ENCODE measurements at regions not wholly inside any gene's neighbourhood (a gene's known extent, or its start where the extent isn't known, plus 50 kb on each side); places are given as distances from the start of the nearest gene placed in this dataset.

DNA sequence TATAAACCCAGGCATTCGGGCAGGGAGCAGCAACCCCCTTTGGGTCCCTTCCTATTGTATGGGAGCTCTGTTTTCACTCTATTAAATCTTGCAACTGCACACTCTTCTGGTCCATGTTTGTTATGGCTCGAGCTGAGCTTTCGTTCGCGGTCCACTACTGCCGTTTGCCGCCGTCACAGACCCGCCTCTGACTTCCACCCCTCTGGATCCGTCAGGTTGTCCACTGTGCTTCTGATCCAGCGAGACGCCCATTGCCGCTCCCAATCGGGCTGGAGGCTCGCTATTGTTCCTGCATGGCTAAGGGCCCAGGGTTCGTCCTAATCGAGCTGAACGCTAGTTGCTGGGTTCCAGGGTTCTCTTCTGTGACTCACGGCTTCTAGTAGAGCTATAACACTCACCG lies 111.3 kb downstream of the TMEM170B start:
- Histone ChIP-seq H4K20me1 (ENCODE audit: insufficient read depth) (no peaks in the 10 kb centered on the region), H3K4me1 (ENCODE audit: control insufficient read depth in 1 of 2, insufficient read depth in 2 of 2, low read length in 2 of 2) (peaks cover 3 to 11% of the 10 kb centered on the region in 2 experiments; a peak in 3 of 4 replicates), H3K9ac (ENCODE audit: low read length) (no peak overlapping the region), H2AFZ (ENCODE audit: low read depth, low read length, poor library complexity, severe bottlenecking) (no peak overlapping the region), H3K79me2 (ENCODE audit: insufficient read depth, low read length) (no peaks in the 10 kb centered on the region), H3K4me2 (ENCODE audit: low read length) (no peak overlapping the region), H3K27me3 (ENCODE audit: insufficient read depth, low read length) (no peaks in the 10 kb centered on the region), H3K27ac (ENCODE audit: low read depth, low read length) (no peak overlapping the region), H3K9me3 (ENCODE audit: control insufficient read depth in 1 of 2, insufficient read depth in 1 of 2, low read depth in 1 of 2, low read length in 2 of 2) (no peaks in the 10 kb centered on the region), H3K36me3 (ENCODE audit: control insufficient read depth in 1 of 2, insufficient read depth in 2 of 2, low read length in 2 of 2) (no peaks in the 10 kb centered on the region), H3K9me2 (ENCODE audit: insufficient read depth) (no peaks in the 10 kb centered on the region), H3K4me3 (replicated peaks in 1 of 2; ENCODE audit: low read depth in 1 of 2, low read length in 2 of 2) (no peak overlapping the region)
- intact Hi-C loops (cut with micrococcal nuclease): no loop called here
- DNase-seq (ENCODE audit: low read depth, low spot score): no peak
- BruUV-seq (replicated peaks): no TSS peak
- no peak for ATAC-seq
- ChIA-PET RAD21 (ENCODE audit: low non-redundant PET in 1 of 2, low total read pairs in 2 of 2, uncharacterized antibody in 2 of 2, unreplicated experiment in 2 of 2) (no interaction called here), CTCF (no interaction called here), POLR2A (no interaction called here)
- TF ChIP-seq EGR1 (IDR thresholded peaks at IDR 0.05; ENCODE audit: low read depth) (no peak), CBX3 (IDR thresholded peaks at IDR 0.05; ENCODE audit: low read depth) (no peak), ELF1 (IDR thresholded peaks at IDR 0.05; ENCODE audit: borderline replicate concordance, low read depth) (no peak), EZH2 (IDR thresholded peaks at IDR 0.05) (no peak), EZH2phosphoT487 (IDR thresholded peaks at IDR 0.05; ENCODE audit: borderline replicate concordance) (no peak), JUND (IDR thresholded peaks at IDR 0.05) (no peak), SIN3A (IDR thresholded peaks at IDR 0.05; ENCODE audit: low read depth) (no peak)
- TF ChIP-seq, protein P1, sequence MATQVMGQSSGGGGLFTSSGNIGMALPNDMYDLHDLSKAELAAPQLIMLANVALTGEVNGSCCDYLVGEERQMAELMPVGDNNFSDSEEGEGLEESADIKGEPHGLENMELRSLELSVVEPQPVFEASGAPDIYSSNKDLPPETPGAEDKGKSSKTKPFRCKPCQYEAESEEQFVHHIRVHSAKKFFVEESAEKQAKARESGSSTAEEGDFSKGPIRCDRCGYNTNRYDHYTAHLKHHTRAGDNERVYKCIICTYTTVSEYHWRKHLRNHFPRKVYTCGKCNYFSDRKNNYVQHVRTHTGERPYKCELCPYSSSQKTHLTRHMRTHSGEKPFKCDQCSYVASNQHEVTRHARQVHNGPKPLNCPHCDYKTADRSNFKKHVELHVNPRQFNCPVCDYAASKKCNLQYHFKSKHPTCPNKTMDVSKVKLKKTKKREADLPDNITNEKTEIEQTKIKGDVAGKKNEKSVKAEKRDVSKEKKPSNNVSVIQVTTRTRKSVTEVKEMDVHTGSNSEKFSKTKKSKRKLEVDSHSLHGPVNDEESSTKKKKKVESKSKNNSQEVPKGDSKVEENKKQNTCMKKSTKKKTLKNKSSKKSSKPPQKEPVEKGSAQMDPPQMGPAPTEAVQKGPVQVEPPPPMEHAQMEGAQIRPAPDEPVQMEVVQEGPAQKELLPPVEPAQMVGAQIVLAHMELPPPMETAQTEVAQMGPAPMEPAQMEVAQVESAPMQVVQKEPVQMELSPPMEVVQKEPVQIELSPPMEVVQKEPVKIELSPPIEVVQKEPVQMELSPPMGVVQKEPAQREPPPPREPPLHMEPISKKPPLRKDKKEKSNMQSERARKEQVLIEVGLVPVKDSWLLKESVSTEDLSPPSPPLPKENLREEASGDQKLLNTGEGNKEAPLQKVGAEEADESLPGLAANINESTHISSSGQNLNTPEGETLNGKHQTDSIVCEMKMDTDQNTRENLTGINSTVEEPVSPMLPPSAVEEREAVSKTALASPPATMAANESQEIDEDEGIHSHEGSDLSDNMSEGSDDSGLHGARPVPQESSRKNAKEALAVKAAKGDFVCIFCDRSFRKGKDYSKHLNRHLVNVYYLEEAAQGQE (IDR thresholded peaks at IDR 0.05; ENCODE audit: low read depth): no peak
- TF ChIP-seq, protein P2, sequence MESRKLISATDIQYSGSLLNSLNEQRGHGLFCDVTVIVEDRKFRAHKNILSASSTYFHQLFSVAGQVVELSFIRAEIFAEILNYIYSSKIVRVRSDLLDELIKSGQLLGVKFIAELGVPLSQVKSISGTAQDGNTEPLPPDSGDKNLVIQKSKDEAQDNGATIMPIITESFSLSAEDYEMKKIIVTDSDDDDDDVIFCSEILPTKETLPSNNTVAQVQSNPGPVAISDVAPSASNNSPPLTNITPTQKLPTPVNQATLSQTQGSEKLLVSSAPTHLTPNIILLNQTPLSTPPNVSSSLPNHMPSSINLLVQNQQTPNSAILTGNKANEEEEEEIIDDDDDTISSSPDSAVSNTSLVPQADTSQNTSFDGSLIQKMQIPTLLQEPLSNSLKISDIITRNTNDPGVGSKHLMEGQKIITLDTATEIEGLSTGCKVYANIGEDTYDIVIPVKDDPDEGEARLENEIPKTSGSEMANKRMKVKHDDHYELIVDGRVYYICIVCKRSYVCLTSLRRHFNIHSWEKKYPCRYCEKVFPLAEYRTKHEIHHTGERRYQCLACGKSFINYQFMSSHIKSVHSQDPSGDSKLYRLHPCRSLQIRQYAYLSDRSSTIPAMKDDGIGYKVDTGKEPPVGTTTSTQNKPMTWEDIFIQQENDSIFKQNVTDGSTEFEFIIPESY (IDR thresholded peaks at IDR 0.05; ENCODE audit: extremely low read depth, insufficient replicate concordance, low read length): no peak
- TF ChIP-seq, protein P3, sequence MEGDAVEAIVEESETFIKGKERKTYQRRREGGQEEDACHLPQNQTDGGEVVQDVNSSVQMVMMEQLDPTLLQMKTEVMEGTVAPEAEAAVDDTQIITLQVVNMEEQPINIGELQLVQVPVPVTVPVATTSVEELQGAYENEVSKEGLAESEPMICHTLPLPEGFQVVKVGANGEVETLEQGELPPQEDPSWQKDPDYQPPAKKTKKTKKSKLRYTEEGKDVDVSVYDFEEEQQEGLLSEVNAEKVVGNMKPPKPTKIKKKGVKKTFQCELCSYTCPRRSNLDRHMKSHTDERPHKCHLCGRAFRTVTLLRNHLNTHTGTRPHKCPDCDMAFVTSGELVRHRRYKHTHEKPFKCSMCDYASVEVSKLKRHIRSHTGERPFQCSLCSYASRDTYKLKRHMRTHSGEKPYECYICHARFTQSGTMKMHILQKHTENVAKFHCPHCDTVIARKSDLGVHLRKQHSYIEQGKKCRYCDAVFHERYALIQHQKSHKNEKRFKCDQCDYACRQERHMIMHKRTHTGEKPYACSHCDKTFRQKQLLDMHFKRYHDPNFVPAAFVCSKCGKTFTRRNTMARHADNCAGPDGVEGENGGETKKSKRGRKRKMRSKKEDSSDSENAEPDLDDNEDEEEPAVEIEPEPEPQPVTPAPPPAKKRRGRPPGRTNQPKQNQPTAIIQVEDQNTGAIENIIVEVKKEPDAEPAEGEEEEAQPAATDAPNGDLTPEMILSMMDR (IDR thresholded peaks at IDR 0.05 in 2 of 3, conservative IDR thresholded peaks at IDR 0.05 in 1 of 3; ENCODE audit: borderline replicate concordance in 1 of 3, insufficient read depth in 1 of 3, low read depth in 2 of 3, low read length in 2 of 3): no peak
